GM18873 (cell line): ENCODE measurements at regions not wholly inside any gene's neighbourhood (a gene's known extent, or its start where the extent isn't known, plus 50 kb on each side); places are given as distances from the start of the nearest gene placed in this dataset.

Source experiments
- ATAC-seq: cut with Tn5 transposase; IDR thresholded peaks from one replicate; pipeline ENCODE4 v1.9.1; 2021; ENCODE audit warnings: mild to moderate bottlenecking, moderate library complexity, moderate number of reproducible peaks; ENCODE audit not compliant: unreplicated experiment, low FRiP score

GRCh38 chr4:28313729-28314713 lies 1453.4 kb downstream of the STIM2 start:
- ATAC-seq = no peak

DNA sequence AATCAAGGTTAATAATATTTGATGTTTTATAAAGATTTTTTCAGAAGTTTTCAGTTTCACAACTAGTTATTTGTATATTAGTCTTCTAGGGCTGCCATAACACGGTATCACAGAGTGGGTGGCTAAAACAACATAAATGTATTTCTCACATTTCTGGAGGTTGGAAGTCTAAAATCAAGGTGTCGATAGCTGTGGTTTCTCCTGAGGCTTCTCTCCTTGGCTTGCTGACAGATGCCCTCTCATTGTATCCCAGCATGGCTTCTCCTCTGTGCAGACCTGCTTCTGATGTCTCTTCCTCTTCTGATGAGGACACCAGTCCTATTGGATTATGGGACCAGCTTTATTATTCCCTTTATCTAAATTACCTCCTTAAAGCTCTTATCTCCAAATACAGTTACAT lies 1456.6 kb downstream of the STIM2 start:
- no peak for ATAC-seq

- no peak for ATAC-seq
These were observed 1473.6 kb downstream of the STIM2 start for GRCh38 chr4:28334249-28334648.

DNA sequence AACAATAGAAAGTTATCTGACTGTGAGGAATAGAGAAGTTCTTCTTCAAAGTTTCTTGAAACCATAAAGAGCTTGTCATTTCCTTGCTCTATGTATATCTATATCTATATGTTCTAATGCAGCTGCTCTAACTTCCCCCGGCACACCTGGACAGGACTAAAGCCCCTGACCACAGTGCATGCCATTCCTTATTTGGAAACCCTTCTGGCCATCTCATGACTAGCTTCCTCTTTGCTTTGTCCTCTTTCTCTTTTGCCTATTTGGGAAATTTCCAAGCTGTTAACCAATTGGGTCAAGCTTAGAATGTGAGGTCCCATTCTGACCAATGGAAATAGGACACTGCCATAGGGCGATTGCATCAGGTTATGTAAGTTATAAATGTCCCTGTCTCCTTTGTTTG lies 1481.1 kb downstream of the STIM2 start:
- ATAC-seq = no peak

DNA sequence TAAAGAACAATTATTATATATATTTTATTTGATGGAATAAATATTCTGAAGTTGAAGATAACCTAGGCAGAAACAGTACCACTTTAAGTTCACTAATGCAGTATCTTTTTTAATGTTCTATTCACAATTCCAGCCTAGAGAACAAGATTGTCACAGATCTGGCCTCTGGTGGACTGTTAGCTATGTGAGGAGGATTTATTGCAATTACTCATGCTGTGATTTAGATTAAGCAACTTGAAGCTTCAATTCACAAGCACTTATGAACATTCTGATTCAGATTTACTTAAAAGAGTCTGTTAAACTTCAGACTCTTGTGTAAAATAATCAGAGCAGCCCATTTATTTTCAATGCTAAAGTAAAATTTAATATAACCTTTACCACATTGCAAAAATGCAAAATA lies 1489.8 kb downstream of the STIM2 start:
- no peak for ATAC-seq

DNA sequence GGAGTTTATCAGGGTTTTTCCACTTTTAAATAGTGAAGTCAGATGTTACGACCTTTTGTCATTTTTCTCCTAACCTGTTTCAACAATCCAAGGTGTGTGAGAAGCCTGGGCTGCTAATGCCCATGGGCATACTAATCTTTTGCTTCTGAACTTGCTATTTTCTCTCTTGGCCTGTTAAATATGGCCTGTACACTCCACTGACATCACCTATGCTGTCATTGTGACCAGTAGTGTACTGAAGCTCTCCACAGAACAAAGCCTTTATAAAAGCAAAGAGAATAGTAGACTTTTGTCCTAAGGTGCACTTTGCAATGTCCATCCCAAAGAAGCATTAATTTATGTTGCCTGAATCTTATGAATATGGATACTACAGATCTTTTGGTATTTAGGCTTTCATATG lies 1490.5 kb downstream of the STIM2 start:
- no peak for ATAC-seq

DNA sequence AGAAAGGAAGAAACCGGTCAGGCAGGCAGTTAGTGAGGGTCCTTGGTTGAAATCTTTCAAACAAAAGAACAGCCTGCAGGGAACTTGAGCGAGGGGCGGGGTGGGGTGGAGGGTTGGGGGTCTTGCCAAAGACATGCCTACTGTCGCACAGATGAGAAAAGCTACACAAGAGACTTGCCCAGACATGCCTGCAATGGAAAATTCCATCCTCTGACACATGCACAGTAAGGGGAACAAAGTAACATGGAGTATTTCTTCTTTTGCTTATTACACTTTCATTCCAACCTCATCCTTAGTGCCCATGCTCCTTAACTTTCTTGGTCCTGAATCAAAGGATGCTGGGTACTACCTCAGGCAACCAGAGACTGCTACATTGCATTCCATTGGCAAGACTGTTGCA lies 1491.2 kb downstream of the STIM2 start:
- no peak for ATAC-seq

DNA sequence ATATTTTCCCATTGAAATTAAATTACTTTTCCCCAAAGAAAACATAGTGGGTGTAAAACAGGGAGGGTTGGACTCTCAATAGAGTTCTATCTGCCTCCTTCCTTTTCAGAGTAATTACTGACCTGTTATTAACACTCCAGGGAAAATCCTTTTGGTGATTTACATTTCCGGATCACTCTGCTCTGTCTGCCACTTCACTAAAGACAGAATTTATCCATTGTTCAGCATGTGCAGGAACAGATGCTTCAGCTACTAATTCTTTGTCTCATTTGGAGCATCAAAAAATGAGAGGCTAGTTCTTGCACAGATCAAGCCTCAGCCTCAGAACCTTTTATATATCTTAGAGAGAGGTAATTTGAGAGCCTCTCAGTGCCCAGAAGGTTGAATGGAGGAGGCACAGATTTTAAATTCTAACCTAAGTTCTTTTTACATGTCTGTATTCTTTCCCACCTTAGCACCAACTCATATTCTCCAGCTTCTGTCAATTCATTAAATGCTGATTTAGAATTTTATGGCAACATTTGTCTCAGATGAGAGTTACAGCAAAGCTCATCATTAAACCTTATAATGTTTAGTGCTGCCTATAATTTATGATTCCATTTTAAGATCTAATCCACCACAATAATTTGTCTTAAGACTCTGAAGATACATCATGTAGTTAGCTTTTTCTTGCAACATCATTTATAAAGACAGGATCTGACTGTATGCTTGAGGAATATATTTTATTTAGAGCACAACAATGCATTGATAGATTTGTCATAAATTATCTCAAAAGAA lies 1494.4 kb downstream of the STIM2 start:
- ATAC-seq = no peak

- ATAC-seq = no peak
These were observed 1497.3 kb downstream of the STIM2 start for GRCh38 chr4:28357990-28358389.

- no peak for ATAC-seq
These were observed 1498.0 kb downstream of the STIM2 start for GRCh38 chr4:28358606-28359005.

DNA sequence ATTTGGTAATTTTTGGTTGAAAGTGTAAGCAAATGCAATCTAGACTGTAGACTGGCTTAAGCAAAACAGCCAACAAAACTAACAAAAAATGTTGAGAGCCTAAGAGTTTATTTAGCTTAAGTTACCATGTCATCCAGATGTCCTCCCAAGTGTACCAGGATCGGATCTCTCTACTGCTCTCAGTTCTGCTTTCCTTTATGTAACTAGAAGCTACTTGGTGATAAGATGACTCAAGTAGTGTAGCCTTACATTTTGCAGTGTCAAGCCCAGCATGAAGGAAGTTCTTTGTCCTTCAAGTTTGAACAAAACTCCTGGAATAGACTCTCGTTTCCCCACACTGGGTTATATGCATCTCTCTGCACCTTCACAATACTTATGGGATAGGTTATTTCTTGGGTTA lies 1500.0 kb downstream of the STIM2 start:
- ATAC-seq = no peak

DNA sequence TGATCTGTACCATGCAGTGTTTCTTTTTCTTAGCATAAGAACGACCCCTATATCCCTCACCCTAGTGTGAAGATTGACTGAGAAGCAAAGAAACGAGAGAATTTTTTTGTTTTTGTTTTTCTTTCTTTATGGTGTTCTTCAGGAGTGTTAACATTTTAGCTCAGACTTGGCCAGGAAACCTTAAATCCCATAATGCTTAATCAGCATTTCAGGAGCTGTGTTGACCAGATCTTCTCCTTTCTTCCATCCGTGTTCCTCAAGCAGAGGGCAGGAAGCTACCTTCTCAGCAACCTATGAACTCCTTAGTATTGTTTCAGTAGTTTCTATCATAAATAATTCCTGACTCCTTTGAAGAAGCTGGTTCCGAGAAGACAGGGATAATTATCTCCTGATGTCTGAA lies 1501.5 kb downstream of the STIM2 start:
- no peak for ATAC-seq

- ATAC-seq = no peak
These were observed 1508.9 kb downstream of the STIM2 start for GRCh38 chr4:28369499-28369898.

GRCh38 chr4:28373191-28373590 lies 1512.5 kb downstream of the STIM2 start:
- no peak for ATAC-seq

GRCh38 chr4:28373601-28374000 lies 1513.0 kb downstream of the STIM2 start:
- no peak for ATAC-seq

GRCh38 chr4:28378109-28378830 lies 1517.6 kb downstream of the STIM2 start:
- ATAC-seq = no peak

DNA sequence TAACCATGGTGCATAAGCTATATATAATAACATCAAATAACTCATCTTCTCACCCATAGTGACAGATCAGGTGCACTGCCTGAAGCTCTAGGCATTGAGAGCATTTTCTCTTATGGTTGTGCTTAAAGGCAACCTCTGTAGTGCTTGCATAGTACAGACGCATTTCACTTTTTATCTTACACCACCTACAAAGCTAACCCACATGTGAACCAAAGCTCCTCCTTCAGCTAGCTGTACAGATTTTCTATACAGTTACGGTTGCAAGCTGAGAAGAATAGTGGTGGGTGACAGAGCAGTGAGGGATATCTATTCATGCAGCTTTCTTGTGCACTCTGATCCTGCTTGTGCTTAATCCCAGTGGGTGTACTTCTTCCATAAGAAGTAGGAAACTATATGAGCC lies 1525.2 kb downstream of the STIM2 start:
- ATAC-seq = no peak

DNA sequence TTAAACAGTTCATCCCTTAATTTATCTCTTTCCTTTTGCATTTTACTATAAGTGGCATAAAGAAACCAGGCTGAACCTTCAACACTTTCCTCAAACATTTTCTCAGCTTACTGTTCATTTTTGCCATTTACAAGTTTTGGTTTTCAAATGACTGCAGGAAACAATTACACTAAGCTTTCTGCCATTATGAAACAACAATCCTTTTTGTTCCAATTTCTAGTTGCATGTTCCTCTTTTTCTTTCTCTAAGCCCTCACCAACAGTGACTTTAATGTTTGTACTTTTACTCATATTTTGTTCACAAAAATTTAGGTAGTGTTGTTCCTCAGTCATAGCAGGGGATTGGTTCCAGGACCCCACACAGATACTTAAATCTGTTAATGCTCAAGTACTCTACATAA lies 1526.1 kb downstream of the STIM2 start:
- ATAC-seq = no peak

DNA sequence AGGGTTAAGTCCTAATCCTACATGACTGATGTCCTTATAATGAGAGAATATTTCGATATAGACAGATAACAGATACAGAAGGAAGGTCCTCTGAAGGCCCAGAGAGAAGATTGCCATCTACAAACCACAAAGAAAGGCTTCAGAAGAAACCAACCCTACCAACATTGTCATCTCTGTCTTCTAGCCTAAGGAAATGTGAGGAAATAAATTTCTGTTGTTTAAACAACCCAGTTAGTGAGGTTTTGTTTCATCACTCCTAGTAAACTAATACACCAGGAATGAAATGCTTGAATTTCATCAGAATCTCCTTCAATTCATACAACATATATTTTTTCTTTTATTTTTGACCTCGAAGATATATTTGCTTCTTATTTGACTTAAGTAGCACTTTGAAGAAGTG lies 1527.8 kb downstream of the STIM2 start:
- no peak for ATAC-seq

DNA sequence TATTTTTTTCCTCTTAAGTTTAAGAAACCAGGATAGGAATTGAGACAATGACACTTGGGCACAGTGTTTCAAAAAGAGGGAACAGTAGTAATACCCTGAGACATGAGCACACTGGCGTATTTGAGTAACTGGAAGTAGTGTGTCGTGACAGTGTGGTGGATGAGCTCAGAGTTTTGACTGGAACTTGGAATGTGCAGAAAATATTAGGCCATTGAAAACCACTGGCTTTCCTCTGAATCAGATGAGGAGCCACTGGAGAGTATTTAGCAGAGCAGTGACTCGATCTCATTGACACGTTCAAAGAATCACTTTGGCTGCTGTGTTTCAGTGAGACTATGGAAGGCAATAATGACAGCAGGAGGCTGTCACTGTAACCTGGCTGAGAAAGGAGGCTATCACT lies 1531.2 kb downstream of the STIM2 start:
- ATAC-seq = no peak

- no peak for ATAC-seq
These were observed 1542.1 kb downstream of the STIM2 start for GRCh38 chr4:28402751-28403150.
